GM12865 (cell line): ENCODE measurements at regions not wholly inside any gene's neighbourhood (a gene's known extent, or its start where the extent isn't known, plus 50 kb on each side); places are given as distances from the start of the nearest gene placed in this dataset.

Source experiments
- DNase-seq: peaks from one replicate; pipeline ENCODE4 v3.0.0; 2010; ENCODE audit warnings: low read depth
- H3K4me3 ChIP-seq: 2 replicates; pipeline ENCODE4 v1.5.1; 2011; ENCODE audit warnings: mild to moderate bottlenecking, low read depth, low read length, control low read depth
- CTCF ChIP-seq: IDR thresholded peaks from 2 replicates; pipeline ENCODE4 v1.5.1; 2011; ENCODE audit warnings: low read length, control low read depth, low read depth, inconsistent platforms; ENCODE audit not compliant: insufficient read depth; ENCODE audit errors: missing control alignments

- H3K4me3 ChIP-seq, result no peak overlapping the region
- no peak for DNase-seq
- TF ChIP-seq CTCF, result no peak
Observed at GRCh38 chr3:3634326-3634725, 164.9 kb upstream of the LRRN1 start.

- no peak overlapping the region for H3K4me3 ChIP-seq
- no peak for TF ChIP-seq CTCF
- no peak for DNase-seq
Observed at GRCh38 chr3:3633761-3634160, 165.5 kb upstream of the LRRN1 start.

GRCh38 chr3:3632449-3632848 lies 166.8 kb upstream of the LRRN1 start:
- TF ChIP-seq CTCF, result no peak
- no peak for DNase-seq
- no peak overlapping the region for H3K4me3 ChIP-seq

GRCh38 chr3:3631114-3631513 lies 168.1 kb upstream of the LRRN1 start:
- no peak overlapping the region for H3K4me3 ChIP-seq
- DNase-seq, result no peak
- no peak for TF ChIP-seq CTCF

- no peak for TF ChIP-seq CTCF
- no peak overlapping the region for H3K4me3 ChIP-seq
- DNase-seq, result no peak
Observed at GRCh38 chr3:3629911-3630310, 169.3 kb upstream of the LRRN1 start.

- peak; percentile 8 for DNase-seq
- H3K4me3 ChIP-seq, result no peak overlapping the region
- no peak for TF ChIP-seq CTCF
Observed at GRCh38 chr3:3628676-3629328, 170.4 kb upstream of the LRRN1 start.

GRCh38 chr3:3627114-3627513 lies 172.1 kb upstream of the LRRN1 start:
- no peak for DNase-seq
- no peak overlapping the region for H3K4me3 ChIP-seq
- no peak for TF ChIP-seq CTCF
